ENCODE measurements at regions not wholly inside any gene's neighbourhood (a gene's known extent, or its start where the extent isn't known, plus 50 kb on each side); places are given as distances from the start of the nearest gene placed in this dataset.

DNA sequence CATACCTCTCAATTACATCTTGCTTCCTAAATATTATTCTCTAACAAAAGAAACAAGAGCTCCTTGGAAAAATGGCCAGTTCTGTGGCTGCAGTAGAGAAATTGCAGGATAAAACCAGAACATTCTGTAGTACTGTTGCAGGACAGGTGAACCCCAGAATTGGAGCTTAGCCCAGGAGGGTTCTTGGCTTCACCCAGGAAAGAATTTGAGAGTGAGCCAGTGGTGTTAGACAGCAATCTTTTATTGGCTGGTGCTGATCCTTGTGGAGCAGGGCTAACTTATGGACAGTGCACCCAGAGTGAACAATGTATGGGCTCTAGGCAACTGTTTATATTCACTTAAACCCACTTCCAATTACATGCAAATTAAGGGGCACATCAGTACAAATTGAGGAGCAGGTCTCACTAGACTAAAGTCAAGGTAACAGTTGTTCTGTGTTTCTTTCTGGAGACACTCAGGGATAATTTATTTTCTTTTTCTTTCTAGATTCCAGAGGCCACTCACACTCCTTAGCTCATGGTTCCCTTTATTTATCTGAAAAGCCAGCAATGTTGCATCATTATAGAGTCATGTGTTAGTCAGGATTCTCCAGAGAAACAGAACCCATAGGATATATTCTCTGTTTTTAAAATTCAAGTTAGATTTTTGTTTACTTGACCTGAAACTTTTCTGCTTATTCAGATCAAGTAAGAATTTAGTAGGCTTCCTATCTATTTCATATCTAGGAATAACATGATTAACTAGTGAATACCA, 348.1 kb downstream of the CCDC85A start:
- TF ChIP-seq EZH2 (IDR thresholded peaks at IDR 0.05; ENCODE audit: low read depth): no peak
- TF ChIP-seq, protein P1, sequence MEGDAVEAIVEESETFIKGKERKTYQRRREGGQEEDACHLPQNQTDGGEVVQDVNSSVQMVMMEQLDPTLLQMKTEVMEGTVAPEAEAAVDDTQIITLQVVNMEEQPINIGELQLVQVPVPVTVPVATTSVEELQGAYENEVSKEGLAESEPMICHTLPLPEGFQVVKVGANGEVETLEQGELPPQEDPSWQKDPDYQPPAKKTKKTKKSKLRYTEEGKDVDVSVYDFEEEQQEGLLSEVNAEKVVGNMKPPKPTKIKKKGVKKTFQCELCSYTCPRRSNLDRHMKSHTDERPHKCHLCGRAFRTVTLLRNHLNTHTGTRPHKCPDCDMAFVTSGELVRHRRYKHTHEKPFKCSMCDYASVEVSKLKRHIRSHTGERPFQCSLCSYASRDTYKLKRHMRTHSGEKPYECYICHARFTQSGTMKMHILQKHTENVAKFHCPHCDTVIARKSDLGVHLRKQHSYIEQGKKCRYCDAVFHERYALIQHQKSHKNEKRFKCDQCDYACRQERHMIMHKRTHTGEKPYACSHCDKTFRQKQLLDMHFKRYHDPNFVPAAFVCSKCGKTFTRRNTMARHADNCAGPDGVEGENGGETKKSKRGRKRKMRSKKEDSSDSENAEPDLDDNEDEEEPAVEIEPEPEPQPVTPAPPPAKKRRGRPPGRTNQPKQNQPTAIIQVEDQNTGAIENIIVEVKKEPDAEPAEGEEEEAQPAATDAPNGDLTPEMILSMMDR (conservative IDR thresholded peaks at IDR 0.05): no peak

Measured in PC-9 (cell line).